Fibroblast of the aortic adventitia (primary cell): ENCODE measurements at regions not wholly inside any gene's neighbourhood (a gene's known extent, or its start where the extent isn't known, plus 50 kb on each side); places are given as distances from the start of the nearest gene placed in this dataset.

ENCODE experiments used
- DNase-seq: peaks from one replicate; pipeline ENCODE4 v3.0.0-alpha.2; 2010; ENCODE audit warnings: low read depth
- H3K4me3 ChIP-seq: 2 replicates; pipeline ENCODE4 v1.5.1; 2011; ENCODE audit warnings: low read depth, mild to moderate bottlenecking, control low read depth, low read length, moderate library complexity
- TF ChIP-seq, protein P1 (sequence below): IDR thresholded peaks from 2 replicates; pipeline ENCODE4 v1.5.1; 2011; ENCODE audit warnings: mild to moderate bottlenecking, low read length, control low read depth, inconsistent platforms; ENCODE audit not compliant: insufficient read depth

DNA sequence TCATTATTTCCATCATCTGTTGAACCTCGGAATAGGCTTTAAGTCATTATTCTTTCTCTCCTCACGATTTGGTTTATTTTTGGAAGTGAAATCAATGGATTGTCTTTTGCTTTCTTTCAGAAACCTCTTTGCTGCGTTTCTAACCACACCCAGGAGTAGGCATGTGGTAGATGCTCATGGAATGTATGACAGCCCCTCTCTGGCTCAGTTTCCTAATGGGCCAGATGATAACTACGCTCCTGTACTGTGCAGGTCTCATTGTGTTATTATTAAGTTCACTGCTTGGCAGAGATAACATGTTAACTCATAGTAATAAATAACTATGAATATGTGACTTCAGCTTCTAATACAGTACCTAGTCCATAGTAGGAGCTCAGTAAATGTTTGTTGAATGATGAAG lies 175.5 kb upstream of the KLF4 start:
- TF ChIP-seq, protein P1, sequence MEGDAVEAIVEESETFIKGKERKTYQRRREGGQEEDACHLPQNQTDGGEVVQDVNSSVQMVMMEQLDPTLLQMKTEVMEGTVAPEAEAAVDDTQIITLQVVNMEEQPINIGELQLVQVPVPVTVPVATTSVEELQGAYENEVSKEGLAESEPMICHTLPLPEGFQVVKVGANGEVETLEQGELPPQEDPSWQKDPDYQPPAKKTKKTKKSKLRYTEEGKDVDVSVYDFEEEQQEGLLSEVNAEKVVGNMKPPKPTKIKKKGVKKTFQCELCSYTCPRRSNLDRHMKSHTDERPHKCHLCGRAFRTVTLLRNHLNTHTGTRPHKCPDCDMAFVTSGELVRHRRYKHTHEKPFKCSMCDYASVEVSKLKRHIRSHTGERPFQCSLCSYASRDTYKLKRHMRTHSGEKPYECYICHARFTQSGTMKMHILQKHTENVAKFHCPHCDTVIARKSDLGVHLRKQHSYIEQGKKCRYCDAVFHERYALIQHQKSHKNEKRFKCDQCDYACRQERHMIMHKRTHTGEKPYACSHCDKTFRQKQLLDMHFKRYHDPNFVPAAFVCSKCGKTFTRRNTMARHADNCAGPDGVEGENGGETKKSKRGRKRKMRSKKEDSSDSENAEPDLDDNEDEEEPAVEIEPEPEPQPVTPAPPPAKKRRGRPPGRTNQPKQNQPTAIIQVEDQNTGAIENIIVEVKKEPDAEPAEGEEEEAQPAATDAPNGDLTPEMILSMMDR = no peak
- peak; percentile 60 for DNase-seq
- H3K4me3 ChIP-seq = no peak overlapping the region

DNA sequence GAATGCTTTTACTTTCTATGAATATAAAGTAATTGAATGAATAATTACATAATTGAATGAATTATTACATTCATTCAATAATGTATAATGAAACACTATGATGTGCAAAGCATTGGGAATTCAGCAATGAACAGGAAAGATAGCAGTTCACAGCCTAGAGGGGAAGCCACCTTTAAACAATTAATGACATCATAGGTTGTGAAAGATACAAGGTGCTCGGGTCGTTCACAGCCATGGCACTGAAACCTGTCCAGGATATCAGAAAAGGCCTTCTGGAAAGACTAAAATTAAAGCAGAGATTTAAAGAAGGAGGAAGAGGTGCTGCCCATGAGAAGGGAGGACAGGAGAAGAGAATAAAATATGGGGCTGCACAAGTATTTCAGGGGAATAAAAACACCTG lies 171.4 kb upstream of the KLF4 start:
- no peak overlapping the region for H3K4me3 ChIP-seq
- TF ChIP-seq, protein P1 = no peak
- no peak for DNase-seq

DNA sequence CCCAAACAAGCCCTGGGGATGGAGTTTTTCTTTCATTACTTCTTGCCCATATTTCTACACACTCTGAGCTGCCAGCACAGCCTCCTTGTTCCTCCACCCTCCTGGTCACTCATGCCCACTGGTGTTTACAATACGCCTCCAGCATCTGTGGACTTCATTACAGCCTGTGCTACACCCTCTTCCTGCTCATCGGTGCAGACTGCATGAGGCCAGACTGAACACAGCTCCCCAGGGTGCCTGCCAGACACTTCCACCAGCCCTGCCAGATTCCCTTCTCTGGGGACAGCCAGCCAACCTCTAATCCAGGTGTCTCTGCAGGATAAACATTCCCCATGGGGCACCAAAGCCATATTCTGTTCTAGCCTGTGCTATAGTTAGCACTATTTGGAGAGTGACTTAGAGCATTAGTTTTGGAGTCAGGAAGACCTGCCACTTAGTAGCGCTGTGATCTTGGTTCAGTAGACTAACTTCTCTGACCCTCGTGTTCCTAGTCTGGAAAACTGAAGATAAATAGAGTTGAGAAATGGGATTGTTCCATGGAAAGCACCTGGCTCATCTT lies 163.8 kb upstream of the KLF4 start:
- DNase-seq = no peak
- no peak overlapping the region for H3K4me3 ChIP-seq
- TF ChIP-seq, protein P1 = no peak

DNA sequence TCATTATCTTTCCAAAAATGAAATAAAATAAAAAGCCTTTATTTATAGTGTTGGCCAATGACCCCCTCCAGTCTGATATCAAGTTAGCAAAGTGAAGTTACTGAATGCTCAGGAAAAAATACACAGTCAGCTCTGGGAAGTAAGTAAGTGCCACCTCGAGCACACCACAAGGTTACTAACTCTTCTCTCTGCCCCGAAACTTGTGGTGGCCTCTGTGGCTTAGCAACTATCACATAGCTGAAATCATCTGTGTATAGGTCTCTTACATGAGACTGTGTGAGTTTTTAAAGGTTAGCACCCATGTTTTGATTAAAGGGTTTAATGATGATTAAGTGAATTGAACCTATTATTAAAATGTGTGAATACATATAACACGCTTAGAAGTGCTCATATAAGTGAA lies 161.4 kb upstream of the KLF4 start:
- no peak for DNase-seq
- TF ChIP-seq, protein P1 = no peak
- H3K4me3 ChIP-seq = no peak overlapping the region

DNA sequence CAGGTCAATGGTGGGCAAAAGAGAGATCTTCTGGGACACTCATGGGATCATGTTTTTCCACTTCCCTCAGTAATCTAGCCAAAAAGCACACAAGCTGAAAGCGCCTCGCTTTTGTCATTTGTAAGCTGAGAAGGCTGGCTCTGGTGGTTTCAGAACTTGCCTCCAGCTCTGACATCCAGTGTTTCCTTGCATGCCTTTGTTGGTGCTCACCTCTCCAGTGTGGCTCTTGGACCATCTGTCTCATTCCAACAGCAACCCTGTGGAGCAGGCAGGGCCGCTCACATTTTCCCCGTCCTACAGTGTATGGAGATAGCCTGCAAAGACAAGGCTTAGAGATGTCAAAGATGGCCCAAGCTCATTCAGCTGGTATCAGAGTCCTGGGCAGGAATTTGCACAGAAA lies 160.8 kb upstream of the KLF4 start:
- TF ChIP-seq, protein P1 = no peak
- H3K4me3 ChIP-seq = no peak overlapping the region
- DNase-seq = peak; percentile 54

DNA sequence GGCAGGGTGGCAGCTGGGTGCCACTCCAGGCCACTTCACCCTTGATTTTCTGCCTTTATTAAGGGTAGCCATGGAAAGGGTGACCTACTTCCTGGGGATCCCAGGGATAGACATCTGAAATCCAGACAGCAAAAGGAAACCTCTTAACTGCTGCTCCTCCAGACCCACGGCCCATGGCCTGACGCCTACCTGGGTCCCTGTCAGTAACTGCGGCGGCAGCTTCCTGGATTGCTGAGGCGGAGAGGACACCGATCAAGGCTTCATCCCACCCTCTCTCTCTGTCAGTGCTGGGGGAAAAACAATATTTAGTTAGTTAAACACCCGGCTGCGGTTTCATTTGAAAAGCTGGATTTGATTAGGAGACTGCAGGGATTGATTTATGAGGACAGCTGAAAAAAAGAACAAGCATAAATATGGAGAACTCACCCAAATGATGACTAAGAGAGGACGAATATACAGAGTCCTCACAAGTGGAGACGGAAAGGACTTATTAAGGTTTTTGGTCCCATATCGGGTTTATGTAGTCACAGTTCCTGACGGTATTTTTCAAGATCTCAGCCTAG lies 158.7 kb upstream of the KLF4 start:
- H3K4me3 ChIP-seq = no peak overlapping the region
- peak; percentile 55 for DNase-seq
- TF ChIP-seq, protein P1 = no peak

DNA sequence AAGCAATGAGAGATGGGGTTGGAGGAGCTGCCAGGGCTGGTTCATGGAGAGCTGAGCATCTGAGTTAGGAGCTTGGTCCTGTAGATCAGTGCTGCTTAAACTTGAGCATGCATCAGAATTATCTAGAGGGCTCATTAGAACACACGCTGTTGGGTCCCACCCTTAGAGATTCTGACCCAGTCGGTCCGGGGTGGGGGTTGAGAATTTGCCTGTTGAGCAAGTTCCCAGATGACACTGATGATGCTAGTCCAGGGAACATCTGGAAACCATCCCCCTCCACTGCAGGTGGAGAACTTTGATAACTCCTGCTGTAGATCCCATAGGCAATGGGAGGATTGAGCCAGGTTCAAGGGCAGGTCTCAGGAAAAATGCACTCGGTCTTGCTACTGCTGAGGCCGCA lies 158.0 kb upstream of the KLF4 start:
- H3K4me3 ChIP-seq = no peak overlapping the region

More for the DNA sequence above, 158.0 kb upstream of the KLF4 start:
- no peak for DNase-seq
- TF ChIP-seq, protein P1 = no peak
